Spleen (tissue), 7 donors: ENCODE measurements at regions not wholly inside any gene's neighbourhood (a gene's known extent, or its start where the extent isn't known, plus 50 kb on each side); places are given as distances from the start of the nearest gene placed in this dataset.

ENCODE experiments used
- CTCF ChIP-seq, 11 experiments: fragments of 200-600 bp in 7 of 11; fragments of 450-650 bp in 4 of 11; sonication (generic) in 4 of 11; IDR thresholded peaks in 8 of 11; conservative IDR thresholded peaks in 3 of 11; 1 replicate in 7 of 11; 2 replicates in 4 of 11; pipeline versions ENCODE4 v1.4.0 to v1.8.0; 2016 to 2021; ENCODE audit warnings: antibody characterized with exemption in 11 of 11, inconsistent platforms in 4 of 11, mild to moderate bottlenecking in 1 of 11
- POLR2A ChIP-seq, 3 donors: fragments of 450-650 bp; IDR thresholded peaks; one replicate each; pipeline ENCODE4 v1.5.1; 2017; ENCODE audit warnings: antibody characterized with exemption in 3 of 3, mild to moderate bottlenecking in 1 of 3
- POLR2AphosphoS5 ChIP-seq, 3 donors: sonication (generic); formaldehyde crosslinking; IDR thresholded peaks; one replicate each; pipeline ENCODE4 v1.5.1; 2017; ENCODE audit warnings: antibody characterized with exemption in 3 of 3
- donor health status: DM: no; HTN: no; CAD: no; lungs with moderate emphysema.
- donor health status: DM: no; HTN: no; CAD: no.
- donor health status: DM: no; HTN: no; CAD: no.

DNA sequence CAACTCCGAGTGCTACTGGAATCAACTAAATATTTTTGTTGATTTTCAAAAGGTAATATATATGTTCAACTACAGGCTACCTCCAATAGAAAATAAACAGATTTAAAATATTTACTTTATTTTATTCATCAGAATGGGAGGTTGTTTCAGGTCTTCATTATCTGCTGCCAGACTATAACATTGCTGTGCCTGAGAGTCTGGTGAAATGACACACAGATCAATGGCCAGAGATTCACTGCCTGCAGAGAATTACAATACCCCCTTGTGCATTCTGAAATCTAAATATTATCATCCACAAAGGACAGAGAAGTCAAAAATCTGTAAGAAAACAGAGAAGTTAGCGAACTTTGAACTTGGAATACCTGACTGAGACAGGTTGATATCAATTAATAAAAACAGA lies 667.8 kb upstream of the GJE1 start:
- TF ChIP-seq CTCF (IDR thresholded peaks at IDR 0.05 in 8 of 11, conservative IDR thresholded peaks at IDR 0.05 in 3 of 11): no peak
- TF ChIP-seq POLR2A (IDR thresholded peaks at IDR 0.05): no peak
- no peak for TF ChIP-seq POLR2AphosphoS5 (IDR thresholded peaks at IDR 0.05)
